GM23248 (cell line): ENCODE measurements at regions not wholly inside any gene's neighbourhood (a gene's known extent, or its start where the extent isn't known, plus 50 kb on each side); places are given as distances from the start of the nearest gene placed in this dataset.

Experiments used
- EZH2 ChIP-seq: fragments of 200-600 bp; sonication (generic); IDR thresholded peaks from 2 replicates; pipeline ENCODE4 v1.6.1; 2018; ENCODE audit warnings: antibody characterized with exemption, mild to moderate bottlenecking; ENCODE audit not compliant: insufficient read depth, poor library complexity, severe bottlenecking
- EZH2phosphoT487 ChIP-seq: fragments of 200-600 bp; sonication (generic); IDR thresholded peaks from 2 replicates; pipeline ENCODE4 v1.6.1; 2018; ENCODE audit warnings: antibody characterized with exemption, moderate library complexity, mild to moderate bottlenecking, low read depth; ENCODE audit not compliant: insufficient read depth

DNA sequence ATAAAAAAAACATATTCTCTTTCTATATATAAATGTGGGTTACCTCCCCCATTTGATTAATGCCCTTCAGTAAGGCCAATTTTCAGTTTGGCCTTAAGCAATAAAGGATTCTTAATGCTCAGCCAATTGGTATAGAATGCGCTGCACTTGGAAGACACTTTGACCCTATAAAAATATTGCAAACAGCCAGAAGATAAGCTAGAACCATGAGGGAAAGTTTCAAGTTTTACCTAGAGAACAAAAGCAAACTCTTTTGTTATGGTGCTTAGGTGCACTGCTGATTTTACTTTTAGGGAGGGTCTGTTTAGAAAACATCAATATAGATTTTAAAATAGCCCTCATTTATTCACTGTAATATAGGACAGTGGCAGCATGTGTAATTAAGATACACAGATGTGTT, 251.6 kb upstream of the SLC16A7 start:
- TF ChIP-seq EZH2phosphoT487 (no peak), EZH2 (no peak)
